GOT3 (cell line): ENCODE measurements at regions not wholly inside any gene's neighbourhood (a gene's known extent, or its start where the extent isn't known, plus 50 kb on each side); places are given as distances from the start of the nearest gene placed in this dataset.

Experiments used
- DNase-seq: peaks from one replicate; lab custom pipeline; 2025; ENCODE audit warnings: mixed read lengths; lab: John Stamatoyannopoulos, UW

DNA sequence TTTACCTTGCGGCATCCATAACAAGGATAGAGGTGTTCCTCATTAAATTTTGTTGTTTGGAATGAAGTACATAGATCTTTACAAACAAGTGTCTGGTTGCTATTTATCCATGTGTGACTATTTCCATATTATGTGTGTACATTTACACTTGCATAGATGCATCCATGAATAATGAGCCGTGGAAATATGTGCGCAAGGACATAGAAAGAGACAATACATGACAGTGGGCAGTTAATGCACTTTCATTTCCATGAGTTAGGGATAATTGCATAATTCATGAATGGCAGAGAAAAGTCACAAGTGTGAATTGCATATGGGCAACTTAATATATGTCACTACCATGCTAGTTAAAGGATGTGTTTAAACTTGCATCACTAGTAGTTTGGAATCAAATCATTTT lies 338.2 kb upstream of the PITX2 start:
- DNase-seq = no peak

DNA sequence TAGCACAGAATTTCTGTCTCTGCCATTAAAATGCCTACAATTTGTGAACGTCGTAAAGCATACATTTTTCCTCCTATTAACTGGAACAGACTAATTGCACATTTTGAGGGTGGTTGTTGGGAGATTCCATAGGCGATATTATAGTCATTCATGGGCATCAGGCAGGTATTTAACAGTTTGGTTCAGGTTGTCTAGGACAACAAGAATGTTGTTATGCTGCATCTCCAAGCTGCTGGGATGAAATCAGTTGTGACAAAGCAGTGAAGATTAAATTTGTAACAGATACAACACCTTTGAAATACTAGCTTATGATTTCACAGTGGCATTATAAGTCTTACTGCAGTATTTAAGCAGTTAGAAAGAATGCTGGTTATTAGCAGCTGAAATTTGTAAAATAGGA lies 339.7 kb upstream of the PITX2 start:
- DNase-seq = no peak

DNA sequence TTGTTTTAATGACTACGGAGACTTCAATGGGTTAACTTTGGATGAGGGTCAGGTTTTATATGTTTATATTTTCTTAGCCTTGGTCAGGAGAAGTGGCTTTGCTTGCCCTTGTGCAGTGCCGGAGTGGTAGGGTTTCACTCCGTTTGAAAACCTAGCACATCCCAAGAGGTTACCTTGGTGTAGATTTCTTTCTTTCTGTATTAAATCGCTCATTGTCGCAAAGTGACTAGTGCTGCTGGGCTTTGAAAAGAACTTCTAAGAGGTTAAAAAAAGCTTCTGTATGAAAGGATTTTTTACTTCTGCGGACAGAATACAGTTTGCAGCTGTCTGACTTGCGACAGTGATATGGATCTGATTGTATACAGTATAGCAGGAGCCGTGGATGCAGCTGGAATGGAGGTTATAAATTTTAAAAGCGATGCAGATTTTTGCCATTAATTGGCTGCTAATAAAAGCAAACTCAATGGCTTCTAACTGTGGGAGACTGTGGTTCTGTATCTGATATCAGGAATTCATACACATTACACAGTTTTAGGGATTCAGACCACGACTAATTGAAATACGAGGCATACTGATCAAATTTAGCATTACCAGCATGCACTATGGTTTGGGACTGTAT lies 340.9 kb upstream of the PITX2 start:
- no peak for DNase-seq

DNA sequence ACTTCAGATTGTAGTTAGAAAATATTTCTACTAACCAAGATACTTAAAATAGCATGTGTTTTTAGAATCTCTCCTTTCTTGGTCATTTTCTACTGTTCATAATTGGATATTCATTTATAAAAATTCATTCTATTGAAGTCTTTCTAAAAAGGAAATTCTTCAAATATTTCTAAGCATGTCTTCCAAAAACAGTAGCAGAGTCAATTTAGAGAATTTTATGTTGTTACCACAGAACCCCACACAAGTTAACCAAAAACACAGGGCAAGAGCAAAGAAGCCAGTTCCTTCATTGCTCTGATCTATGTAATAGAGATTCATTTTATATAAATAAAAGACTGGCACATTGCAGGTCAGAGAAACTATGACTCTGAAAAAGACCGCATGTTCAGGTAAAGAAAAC lies 345.1 kb upstream of the PITX2 start:
- no peak for DNase-seq

DNA sequence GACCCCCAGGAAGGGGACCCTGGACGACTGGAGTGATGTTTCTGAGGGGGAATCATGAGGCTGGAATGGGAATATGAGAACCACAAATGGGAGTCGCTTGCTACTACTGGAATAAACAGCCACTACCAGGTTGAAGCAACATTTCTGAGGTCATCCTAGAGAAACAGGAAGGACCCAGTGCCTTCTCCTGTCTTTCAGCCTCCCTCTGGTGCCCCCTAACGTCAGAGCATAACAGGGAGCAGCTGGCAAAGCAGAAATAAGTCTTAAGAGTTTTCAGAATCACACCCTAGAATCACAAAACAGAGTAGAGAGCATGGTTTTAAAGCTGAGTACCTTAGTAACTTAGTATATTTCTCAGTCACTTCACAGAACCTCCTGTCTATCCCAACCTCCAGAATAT lies 347.8 kb upstream of the PITX2 start:
- DNase-seq = no peak

DNA sequence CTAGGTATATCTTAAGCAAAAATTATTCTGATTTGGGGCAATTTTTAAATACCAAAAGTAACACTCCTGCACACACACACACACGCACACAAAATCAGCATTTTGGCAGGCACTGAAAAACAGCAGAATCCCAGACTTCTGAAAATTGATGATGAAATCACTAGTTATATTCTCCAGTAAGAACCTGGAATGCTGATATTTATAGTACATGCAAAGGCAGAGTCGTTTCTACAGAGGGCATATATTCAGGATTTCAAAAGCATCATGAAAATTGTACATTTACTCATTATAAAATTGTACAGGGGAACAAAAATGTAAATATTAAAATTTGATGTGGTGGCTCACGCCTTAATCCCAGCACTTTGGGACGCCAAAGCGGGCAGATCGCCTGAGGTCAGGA lies 352.5 kb upstream of the PITX2 start:
- no peak for DNase-seq

DNA sequence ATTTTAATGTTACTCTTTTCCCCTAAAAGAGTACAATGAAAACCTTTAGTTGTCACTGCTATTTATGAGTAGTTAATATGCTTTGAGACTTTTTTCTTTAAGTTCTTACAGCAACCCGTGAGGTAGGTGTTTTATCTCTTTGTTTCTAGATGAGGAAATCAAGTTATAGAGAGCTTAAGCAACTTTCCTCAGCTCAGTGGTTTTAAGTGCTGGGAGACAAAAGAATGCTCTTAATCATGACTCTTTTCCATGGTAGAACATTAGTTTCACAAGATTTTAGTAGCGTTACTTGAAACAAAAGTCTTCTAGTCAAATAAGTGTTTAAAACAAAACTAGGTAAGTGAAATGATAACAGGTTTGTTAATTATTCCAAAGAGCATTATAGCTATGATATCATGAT lies 354.7 kb upstream of the PITX2 start:
- no peak for DNase-seq

DNA sequence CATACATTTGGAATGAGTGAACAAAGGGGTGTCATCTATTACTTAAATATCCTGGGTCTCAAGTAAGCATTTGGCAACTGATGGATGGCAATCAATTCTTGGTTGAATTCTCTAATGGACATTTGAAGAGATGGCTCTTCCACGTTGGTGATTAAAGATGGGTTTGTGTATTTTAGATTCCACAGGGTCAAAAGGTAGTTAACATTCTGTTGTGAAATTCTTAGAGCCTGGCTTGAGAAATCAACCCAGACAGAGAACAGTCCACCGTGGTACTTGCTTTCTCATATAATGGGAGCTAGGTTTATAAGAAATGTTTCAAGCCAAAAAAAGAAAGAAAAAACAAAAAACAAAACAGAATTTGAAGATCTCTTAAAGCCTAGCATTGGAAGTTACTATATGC lies 355.9 kb upstream of the PITX2 start:
- DNase-seq = no peak

DNA sequence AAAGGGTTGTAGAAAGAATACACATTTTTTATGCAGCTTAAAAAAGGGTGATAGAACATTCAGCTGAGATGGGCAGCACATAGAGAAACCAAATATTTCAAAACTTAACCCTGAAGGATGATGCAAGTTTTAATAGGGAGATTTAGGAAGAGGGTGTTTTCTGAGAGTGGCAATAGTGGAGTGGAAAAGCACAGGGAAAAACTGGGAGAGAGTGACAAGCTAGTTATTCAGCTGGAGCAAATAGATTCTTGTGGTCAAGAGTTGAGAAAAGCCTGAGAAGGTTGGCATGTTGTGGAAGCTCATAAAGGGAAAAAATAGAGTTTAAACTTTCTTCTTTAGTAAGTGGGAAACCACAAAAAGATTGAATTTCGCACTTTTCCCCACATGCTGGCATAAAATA lies 359.6 kb upstream of the PITX2 start:
- DNase-seq = no peak

DNA sequence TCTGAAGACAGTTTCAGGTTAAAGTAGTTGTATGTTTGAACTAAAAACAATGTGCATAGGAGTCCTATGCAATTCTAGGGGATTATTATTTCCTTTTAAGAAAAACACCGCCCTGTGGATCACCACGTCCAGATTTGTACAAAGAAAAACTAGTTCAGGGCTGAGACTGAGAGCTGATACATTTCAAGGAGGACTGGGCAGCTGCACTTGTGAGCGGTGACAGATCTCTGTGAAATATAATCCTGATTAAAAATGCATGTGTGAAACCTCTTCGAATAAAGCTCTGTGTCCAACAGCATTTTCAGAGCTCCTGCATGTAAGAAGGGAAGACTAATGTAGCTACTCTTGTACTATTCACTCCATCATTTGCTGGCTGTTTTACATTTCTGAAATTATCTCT lies 365.8 kb upstream of the PITX2 start:
- DNase-seq = no peak

DNA sequence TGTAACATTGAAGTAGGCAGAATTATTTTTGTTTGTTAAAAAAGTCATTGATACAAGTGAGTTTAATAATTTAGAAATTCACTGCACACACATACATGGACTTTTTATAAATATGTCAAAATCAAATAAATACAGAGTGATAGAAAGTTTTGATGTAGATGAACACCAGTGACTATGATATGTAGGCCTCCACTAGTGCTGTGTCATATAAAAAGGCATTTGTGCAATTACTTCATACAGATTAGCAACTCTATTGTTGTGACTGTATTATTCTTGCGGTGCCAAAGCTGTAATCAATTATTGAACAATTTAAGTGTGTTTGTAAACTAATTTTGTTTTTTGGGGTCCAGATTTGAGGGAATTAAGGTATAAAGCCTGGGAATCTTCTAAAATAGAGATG lies 366.2 kb upstream of the PITX2 start:
- DNase-seq = no peak

DNA sequence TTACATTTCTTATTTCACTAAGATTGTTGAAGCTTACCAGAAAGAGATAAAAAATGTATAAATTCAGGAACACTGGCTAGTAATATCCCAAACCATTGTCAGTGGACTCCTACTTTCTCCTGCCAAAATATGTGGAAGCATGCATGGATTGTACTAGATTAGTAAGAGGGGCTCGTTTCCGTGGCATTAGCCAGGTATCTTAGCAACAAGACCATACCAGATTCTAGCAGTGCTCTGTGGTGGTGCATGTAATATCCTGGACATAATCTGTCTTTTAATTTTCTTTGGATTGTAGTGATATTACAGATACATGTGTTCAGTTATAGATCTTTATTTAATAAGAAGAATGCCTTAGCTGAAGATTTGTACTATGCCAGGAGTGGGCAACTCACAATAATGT lies 371.9 kb upstream of the PITX2 start:
- no peak for DNase-seq

DNA sequence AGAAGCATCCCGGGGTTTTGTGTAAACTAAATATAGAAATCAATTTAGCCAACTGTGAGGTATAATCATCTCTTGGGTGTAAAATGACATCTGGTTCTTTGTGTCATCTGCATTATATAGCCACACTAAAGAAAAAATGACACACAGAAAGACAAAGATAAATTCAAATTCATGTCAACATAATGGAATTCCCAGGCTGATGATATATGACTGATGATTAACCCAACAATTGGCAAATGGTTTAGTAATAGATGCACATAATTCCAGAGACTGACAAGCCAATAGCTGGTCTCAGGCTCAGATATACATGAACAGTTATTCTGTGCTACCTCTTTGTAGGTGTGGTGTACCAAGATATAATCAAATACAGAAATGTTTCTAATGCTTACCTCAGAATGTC lies 375.4 kb upstream of the PITX2 start:
- no peak for DNase-seq

DNA sequence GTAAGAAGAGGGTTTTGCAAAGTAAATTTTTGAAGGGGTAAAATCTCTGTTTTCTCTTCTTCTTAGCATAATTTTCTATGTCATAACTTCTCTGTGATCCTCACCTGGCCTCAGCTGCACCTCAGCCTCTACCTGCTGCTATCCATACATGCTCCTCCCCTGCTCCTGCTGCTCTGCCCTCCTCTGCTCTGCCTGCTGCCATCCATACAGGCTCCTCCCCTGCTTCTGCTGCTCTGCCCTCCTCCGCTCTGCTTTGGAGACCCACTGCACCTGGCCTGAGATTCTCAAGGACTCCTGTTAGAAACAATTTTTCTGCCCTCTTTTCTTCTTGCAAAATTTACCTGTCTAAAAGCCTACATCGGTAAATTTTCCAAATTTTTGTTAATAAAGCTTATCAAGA lies 388.6 kb upstream of the PITX2 start:
- no peak for DNase-seq

DNA sequence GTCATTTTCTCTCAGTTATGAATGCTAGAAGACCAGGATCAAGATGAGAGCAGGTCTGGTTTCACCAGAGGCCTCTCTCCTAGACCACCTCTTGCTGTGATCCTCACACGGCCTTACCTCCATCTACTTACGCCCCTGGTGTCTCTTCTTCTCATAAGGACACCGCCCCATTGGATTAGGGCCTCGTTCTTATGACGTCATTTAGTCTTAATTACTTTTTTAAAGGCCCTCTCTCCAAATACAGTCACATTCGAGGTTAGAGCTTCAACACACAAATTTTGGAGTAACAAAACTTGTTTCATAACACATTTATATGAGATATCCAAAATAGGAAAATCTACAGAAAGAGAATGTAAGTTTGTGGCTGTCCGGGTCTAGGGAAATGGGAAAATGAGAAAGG lies 391.0 kb upstream of the PITX2 start:
- no peak for DNase-seq

DNA sequence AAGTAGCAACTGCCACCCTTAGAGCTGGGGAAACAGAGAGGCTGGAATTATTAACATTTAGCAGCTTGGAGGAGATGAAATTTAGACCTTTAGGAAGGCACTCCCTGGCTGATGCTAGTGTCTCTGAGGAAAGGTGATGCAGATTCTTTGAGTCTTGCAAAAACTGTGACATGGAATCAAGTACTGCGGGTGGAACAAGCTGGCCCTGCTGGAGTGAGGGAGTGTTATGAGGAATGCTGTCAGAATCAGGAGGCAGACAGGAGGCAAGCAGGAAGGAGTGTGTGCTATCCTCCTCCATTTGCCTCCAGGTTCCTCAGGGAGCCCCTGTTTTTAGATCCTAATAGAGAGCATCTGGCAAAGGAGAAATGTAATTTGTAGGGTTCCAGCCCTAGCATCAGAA lies 391.7 kb upstream of the PITX2 start:
- DNase-seq = no peak

DNA sequence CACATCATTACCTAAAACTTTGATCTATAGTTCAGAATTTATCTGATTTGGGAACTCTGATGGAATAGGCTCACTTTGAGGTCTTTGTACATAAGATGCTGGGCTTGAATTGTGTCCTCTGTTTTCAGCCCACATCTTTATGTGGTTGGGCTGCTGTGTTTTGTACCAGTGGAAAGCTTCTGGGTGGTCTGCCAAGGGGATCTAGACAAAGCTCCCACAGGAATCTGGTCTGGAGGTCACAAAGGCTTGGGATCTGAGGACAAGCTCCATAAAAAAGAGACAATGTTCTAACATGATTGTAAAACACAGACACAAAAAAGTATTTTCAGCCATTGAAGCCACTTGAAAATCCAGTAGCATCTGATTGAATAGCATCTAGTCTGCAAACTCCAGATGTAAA lies 393.5 kb upstream of the PITX2 start:
- DNase-seq = no peak

DNA sequence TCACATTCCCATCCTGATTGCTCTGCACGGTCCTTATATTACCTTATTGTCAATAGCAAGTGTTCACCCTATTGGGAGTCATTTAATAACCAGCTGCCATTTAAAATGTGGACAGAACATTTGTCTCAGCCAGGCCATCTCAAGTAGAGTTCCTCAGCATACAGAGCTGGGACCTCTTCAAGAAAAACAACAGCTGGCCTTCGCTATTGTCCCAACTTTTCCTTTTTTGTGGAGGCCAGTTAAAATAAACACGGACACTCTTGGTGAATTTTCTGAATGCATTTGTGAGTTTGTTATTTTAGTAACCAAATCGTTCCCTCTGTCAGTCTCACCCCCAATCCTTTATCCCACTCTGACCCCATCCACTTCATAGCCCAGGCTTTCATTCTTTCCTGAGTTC lies 395.3 kb upstream of the PITX2 start:
- no peak for DNase-seq

DNA sequence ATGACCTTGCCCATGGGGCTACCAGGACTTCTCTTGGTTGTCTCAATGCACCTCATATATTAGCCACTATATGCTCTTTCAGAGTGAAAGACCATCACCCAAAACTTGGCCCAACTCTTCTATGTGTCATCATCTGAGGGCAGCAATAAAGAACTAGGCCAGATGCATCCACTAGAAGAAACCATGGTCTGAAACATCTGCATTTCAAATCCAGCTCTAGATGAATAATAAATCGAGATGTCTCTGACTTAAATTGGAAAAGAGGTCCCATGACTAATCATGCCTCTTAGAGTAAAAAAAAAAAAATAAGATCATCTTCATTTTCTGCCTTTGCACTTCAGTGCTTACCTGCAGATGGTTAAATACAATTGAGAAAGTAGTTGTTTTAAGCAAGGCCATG lies 397.6 kb upstream of the PITX2 start:
- no peak for DNase-seq

DNA sequence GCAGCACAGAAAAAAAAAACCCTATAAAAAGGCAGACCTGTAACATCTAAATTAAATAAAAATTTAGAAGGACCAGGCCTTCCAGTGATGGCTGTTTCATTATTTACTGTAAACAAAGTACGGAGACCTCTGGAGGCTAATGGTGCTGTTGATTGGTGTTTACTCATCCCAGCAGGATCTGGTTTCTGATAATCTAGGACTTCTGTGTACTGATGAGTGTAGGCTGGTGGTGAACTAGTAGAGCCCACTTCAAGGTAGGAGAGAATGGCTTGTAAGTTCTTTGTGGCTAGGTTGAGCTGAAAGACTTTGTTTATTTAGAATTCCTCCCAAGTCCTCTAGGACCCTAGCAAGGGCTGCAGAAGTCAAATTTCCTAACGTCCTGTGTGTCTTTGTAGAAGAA lies 398.1 kb upstream of the PITX2 start:
- no peak for DNase-seq

DNA sequence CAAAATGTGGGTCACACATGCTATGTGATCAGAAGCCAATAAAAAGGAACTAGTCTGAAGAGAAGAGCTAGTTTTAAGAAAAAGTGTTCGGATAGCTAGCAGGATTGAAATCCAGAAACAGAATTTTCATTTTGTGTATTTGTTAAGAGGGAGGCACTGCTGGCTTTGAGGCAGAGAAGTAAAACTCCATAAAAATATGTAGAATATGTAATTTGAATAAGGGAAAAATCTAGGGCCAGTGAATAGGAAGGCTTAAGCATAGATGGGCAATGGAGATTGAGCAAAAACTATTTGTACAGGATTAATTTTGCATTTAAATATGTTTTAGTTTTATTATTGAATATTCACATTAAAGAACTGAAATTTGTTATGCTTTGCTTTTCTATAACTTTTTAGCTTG lies 399.9 kb upstream of the PITX2 start:
- DNase-seq = no peak

DNA sequence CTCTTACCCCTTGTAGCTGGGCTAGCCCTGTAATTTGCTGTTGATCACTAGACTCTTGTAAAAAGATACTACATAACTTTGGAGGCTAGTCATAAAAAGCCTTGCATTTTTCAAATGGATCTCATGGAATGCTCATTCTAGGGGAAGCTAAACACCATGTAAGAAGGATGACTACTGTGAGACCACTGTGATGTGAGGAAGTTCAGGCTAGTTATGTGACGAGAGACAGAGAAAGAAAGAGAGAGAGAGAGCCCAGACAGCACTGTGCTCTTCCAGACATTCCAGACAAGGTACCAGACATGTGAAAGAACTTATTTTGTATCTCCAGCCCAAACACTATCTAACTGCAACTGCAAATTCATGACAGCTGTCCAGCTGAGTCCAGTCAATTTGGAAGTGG lies 404.6 kb upstream of the PITX2 start:
- DNase-seq = no peak

DNA sequence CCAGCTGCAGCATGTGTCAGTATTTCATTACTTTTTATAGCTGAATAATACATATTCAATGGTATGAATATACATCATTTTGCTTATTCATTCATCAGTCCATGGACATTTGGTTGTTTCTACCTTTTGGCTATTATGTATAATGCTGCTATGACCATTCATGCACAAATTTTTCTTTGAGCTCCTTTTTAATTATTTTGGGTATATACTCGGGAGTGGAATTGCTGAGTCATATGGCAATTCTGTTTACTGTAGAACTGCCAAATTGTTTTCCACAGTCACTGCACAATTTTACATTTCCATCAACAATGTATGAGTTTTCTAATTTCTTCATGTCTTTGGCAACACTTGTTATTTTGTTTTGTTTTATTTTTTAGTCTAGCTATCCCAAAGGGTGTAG lies 405.9 kb upstream of the PITX2 start:
- no peak for DNase-seq

DNA sequence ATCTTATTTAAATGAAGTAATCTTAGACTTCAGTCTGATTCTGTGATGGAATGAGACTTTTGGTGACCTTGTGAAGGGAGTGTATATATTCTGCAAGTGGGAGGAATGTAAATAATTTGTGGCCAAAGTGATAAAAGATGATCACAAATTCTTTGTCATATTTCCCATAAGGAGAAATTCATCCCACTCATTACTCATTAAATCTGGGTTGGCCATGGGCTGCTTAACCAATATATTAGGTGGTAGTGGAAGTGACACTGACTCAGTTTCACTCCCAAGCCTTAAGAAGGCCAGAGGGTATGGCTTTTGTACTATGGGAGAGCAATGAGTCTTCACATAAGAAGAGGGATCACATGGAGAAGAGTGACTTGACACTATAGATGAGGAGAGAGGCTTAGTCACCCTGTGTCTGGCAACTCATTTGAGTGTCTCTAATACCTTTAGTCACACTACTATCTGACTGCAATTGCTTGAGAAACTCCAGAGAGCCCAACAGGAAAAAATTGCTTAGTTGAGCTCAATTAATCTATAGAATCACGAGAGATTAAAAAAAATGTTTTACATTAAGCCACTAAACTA lies 408.2 kb upstream of the PITX2 start:
- no peak for DNase-seq

DNA sequence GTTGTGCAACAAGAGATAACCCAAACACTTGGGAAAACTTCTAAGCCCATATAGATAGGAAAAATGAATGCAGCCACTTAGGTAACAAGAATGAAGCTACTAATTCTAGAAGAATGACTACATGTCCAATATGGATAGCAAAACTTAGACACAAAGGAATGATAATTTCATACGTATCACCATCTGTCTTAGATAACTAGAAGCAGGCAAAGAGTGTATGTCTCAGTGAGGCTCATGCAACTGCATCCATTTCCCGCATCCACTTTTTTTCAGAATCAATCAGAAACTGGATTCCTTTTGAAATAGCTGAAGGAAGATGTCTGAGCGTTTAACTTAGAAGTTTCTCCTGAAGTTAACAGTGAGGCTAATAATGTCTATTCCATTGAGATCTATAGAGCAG lies 408.7 kb upstream of the PITX2 start:
- DNase-seq = no peak
